ENCODE measurements at regions not wholly inside any gene's neighbourhood (a gene's known extent, or its start where the extent isn't known, plus 50 kb on each side); places are given as distances from the start of the nearest gene placed in this dataset.

DNA sequence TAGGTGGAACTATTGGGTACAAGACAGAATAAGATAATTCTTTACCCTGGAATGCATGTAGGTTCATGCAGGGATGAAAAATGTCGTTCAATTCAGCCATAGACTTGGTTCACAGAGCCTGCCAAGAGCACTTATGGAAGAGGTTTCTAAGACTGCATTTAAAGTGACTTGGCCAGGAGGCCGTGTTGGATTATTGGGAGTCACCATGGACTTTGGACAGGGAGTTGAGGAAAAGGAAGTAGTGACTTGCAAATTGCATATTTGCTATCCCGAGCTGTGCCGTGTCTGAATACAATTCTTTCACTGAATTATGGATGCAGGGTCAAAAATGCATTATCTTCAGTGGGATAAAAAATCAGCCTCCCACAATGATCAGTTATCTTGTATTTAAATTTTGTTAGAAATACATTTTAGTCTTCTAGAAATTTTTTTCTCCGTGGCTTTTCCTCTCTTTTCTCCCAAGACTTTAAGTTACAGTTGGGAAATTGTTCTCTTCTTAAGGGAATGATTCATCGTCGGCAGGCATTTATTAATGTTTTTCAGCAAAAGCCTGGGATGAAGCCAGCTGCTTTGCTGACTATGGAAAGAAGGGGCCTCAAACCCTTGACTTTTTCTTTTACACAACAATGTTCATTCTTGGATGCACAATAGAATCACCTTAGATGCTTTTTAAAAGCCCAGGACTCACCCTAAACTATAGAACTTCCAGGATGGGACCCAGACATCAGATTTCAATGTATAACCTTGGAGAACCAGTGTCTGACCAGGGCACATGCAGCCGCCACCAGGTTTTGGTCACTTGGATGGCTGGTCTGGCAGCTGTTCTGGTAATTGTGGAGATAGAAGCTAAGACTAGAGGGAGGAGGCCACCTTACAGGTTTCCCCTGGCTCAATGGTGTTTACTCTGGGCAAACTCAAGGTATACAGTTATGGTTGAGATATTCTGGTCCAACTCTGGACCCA is 70.8 kb downstream of the FAT3 start:
- no peaks in the 10 kb centered on the region for H3K27me3 ChIP-seq (ENCODE audit: control insufficient read depth, insufficient read depth, low read length)
- H3K9me3 ChIP-seq (ENCODE audit: control insufficient read depth, insufficient read depth, low read length), result peaks cover 2% of the 10 kb centered on the region
- TF ChIP-seq, protein P1, sequence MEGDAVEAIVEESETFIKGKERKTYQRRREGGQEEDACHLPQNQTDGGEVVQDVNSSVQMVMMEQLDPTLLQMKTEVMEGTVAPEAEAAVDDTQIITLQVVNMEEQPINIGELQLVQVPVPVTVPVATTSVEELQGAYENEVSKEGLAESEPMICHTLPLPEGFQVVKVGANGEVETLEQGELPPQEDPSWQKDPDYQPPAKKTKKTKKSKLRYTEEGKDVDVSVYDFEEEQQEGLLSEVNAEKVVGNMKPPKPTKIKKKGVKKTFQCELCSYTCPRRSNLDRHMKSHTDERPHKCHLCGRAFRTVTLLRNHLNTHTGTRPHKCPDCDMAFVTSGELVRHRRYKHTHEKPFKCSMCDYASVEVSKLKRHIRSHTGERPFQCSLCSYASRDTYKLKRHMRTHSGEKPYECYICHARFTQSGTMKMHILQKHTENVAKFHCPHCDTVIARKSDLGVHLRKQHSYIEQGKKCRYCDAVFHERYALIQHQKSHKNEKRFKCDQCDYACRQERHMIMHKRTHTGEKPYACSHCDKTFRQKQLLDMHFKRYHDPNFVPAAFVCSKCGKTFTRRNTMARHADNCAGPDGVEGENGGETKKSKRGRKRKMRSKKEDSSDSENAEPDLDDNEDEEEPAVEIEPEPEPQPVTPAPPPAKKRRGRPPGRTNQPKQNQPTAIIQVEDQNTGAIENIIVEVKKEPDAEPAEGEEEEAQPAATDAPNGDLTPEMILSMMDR (IDR thresholded peaks at IDR 0.05), result no peak
- no peak overlapping the region for H3K27ac Mint-ChIP-seq
- 86% methylated on average over 7 of the region's 8 CpGs for WGBS (ENCODE audit: insufficient coverage)
- no peak for ATAC-seq
- peaks cover 4 to 19% of the 10 kb centered on the region in 2 donors for H3K9me3 Mint-ChIP-seq
- no peaks in the 10 kb centered on the region for H3K4me1 Mint-ChIP-seq
- no peak overlapping the region for H3K4me3 Mint-ChIP-seq
- H3K27me3 Mint-ChIP-seq (ENCODE audit: low read depth in 2 of 2), result no peaks in the 10 kb centered on the region
- no peaks in the 10 kb centered on the region for H3K36me3 ChIP-seq (ENCODE audit: control insufficient read depth, insufficient read depth, low read length)
- no peaks in the 10 kb centered on the region for H3K36me3 Mint-ChIP-seq
- intact Hi-C loops (cut with micrococcal nuclease), result no loop called here
- no peak overlapping the region for H3K4me3 ChIP-seq (ENCODE audit: low read length)
- H3K4me1 ChIP-seq (ENCODE audit: control insufficient read depth, insufficient read depth, low read length), result no peaks in the 10 kb centered on the region
- no peak overlapping the region for H3K27ac ChIP-seq (ENCODE audit: low read length)
- no peak for DNase-seq

DNA sequence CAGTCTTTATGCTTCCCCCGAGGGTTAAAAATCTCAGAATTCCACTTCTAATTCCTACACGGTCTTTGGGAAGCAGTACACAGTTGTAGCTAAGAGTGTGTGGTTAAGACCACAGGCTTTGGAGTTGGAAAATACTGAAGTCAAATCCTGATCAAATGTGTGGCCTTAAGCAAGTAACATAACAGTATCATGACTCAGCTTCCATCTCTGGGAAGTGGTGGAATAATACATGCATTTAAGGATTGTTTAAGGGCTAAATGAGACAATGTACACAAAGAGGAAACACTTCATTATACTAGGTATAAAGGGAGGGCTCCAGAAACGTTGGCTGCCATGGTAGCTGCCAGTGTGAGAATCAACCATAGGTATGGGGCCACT is 71.5 kb downstream of the FAT3 start:
- Mint-ChIP-seq H3K4me3 (no peak overlapping the region), H3K4me1 (no peaks in the 10 kb centered on the region), H3K9me3 (peaks cover 7 to 22% of the 10 kb centered on the region in 2 donors), H3K36me3 (no peaks in the 10 kb centered on the region), H3K27ac (no peak overlapping the region), H3K27me3 (ENCODE audit: low read depth in 2 of 2) (no peaks in the 10 kb centered on the region)
- WGBS (ENCODE audit: insufficient coverage), result 48% methylated on average over 1 of the region's 3 CpGs
- no peak for ATAC-seq
- no peak overlapping the region for H3K4me3 ChIP-seq (ENCODE audit: low read length)
- peaks cover 2% of the 10 kb centered on the region for H3K9me3 ChIP-seq (ENCODE audit: control insufficient read depth, insufficient read depth, low read length)
- intact Hi-C loops (cut with micrococcal nuclease), result no loop called here
- TF ChIP-seq, protein P1 (IDR thresholded peaks at IDR 0.05), result no peak
- H3K36me3 ChIP-seq (ENCODE audit: control insufficient read depth, insufficient read depth, low read length), result no peaks in the 10 kb centered on the region
- H3K27me3 ChIP-seq (ENCODE audit: control insufficient read depth, insufficient read depth, low read length), result no peaks in the 10 kb centered on the region
- H3K4me1 ChIP-seq (ENCODE audit: control insufficient read depth, insufficient read depth, low read length), result no peaks in the 10 kb centered on the region
- DNase-seq, result no peak
- H3K27ac ChIP-seq (ENCODE audit: low read length), result no peak overlapping the region

DNA sequence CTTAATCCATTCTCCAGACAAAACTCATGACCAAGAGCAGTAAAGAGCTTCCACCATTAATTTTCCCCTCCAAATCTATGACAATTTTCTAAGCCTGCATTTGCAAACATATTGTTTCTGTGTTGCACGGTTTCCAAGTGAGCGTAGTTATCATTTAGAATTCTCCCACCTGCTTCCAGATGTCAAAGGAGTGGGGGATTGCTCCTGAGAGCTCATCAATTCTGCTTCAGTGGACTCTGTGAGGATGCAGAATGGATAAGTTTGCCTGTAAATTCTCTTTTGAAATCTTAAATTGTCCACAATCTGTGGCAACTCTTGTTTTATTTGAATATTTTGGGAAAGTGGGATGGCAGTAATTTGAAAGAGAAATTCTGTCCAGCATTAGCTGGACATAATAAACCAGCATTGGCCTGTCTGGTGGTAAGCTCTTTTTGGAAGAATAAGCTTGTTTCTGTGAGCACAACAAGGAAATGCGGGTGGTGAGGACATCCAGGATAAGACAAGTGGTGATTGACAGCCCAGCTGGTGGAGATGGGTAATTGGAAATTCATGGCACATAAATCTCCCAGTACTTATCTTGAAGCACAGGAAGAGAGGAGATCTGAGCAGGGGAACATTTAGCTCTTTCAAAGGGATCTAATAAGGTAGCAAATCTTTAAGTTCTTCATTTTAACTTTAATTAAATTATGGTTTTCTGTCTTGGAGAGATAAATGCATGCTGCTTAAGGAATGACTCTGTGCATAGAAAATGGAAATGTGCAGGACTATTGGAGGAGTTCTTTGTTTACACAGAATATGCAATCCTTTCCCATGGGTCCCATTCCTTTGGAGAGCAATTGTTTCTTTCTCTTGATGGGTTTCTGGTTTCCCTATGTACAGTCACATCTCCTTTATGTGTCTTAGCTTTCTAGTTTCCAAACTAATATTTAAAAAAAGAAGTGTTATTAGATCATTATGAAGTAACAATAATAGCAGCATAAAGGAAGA is 73.2 kb downstream of the FAT3 start:
- Mint-ChIP-seq H3K4me1 (no peaks in the 10 kb centered on the region), H3K27ac (no peak overlapping the region), H3K9me3 (peaks cover 3 to 18% of the 10 kb centered on the region in 2 donors), H3K27me3 (ENCODE audit: low read depth in 2 of 2) (no peaks in the 10 kb centered on the region), H3K36me3 (no peaks in the 10 kb centered on the region), H3K4me3 (no peak overlapping the region)
- H3K4me3 ChIP-seq (ENCODE audit: low read length), result no peak overlapping the region
- intact Hi-C loops (cut with micrococcal nuclease), result no loop called here
- no peak for ATAC-seq
- TF ChIP-seq, protein P1 (IDR thresholded peaks at IDR 0.05), result no peak
- WGBS (ENCODE audit: insufficient coverage), result 91% methylated on average over 3 of the region's 3 CpGs
- peaks cover 2% of the 10 kb centered on the region for H3K9me3 ChIP-seq (ENCODE audit: control insufficient read depth, insufficient read depth, low read length)
- H3K27me3 ChIP-seq (ENCODE audit: control insufficient read depth, insufficient read depth, low read length), result no peaks in the 10 kb centered on the region
- H3K36me3 ChIP-seq (ENCODE audit: control insufficient read depth, insufficient read depth, low read length), result no peaks in the 10 kb centered on the region
- H3K4me1 ChIP-seq (ENCODE audit: control insufficient read depth, insufficient read depth, low read length), result no peaks in the 10 kb centered on the region
- no peak overlapping the region for H3K27ac ChIP-seq (ENCODE audit: low read length)
- DNase-seq, result no peak
